Loucy (cell line): ENCODE measurements at regions not wholly inside any gene's neighbourhood (a gene's known extent, or its start where the extent isn't known, plus 50 kb on each side); places are given as distances from the start of the nearest gene placed in this dataset.

Experiments
- H2AFZ ChIP-seq: fragments of 200-600 bp; sonication (generic); 2 replicates; pipeline ENCODE4 v1.6.0; 2016; ENCODE audit warnings: antibody characterized with exemption, mild to moderate bottlenecking, low read length, moderate library complexity
- H3F3A ChIP-seq: fragments of 200-600 bp; 2 replicates; pipeline ENCODE4 v1.6.0; 2016; ENCODE audit warnings: antibody characterized with exemption, low read depth, mild to moderate bottlenecking
- H3K27me3 ChIP-seq: fragments of 200-600 bp; sonication (generic); 2 replicates; pipeline ENCODE4 v1.6.1; 2014; ENCODE audit warnings: low read length, mild to moderate bottlenecking; ENCODE audit not compliant: insufficient read depth, poor library complexity, severe bottlenecking
- H3K36me3 ChIP-seq: fragments of 200-600 bp; sonication (generic); 2 replicates; pipeline ENCODE4 v1.6.1; 2016; ENCODE audit warnings: low read length; ENCODE audit not compliant: insufficient read depth
- H3K4me1 ChIP-seq: fragments of 200-600 bp; sonication (generic); 2 replicates; pipeline ENCODE4 v1.5.1; 2014; ENCODE audit warnings: low read length, mild to moderate bottlenecking; ENCODE audit not compliant: insufficient read depth, poor library complexity, severe bottlenecking
- H3K4me2 ChIP-seq: fragments of 200-600 bp; sonication (generic); 2 replicates; pipeline ENCODE4 v1.6.0; 2014; ENCODE audit warnings: antibody characterized with exemption, low read length, low read depth, mild to moderate bottlenecking; ENCODE audit not compliant: poor library complexity, severe bottlenecking
- H3K4me3 ChIP-seq: fragments of 200-600 bp; sonication (generic); 2 replicates; pipeline ENCODE4 v1.5.1; 2014; ENCODE audit warnings: low read length, mild to moderate bottlenecking, mixed read lengths; ENCODE audit not compliant: poor library complexity, severe bottlenecking
- H3K79me2 ChIP-seq: fragments of 200-600 bp; sonication (generic); 2 replicates; pipeline ENCODE4 v1.6.1; 2014; ENCODE audit warnings: low read length; ENCODE audit not compliant: insufficient read depth
- H3K9ac ChIP-seq: fragments of 200-600 bp; sonication (generic); 2 replicates; pipeline ENCODE4 v1.6.0; 2014; ENCODE audit warnings: mild to moderate bottlenecking, low read depth, low read length, moderate library complexity; ENCODE audit not compliant: poor library complexity, severe bottlenecking
- H3K9me2 ChIP-seq: fragments of 200-600 bp; sonication (generic); replicated peaks from 2 replicates; pipeline ENCODE4 v1.6.1; 2016; ENCODE audit warnings: low read depth, low read length, mixed read lengths
- H3K9me3 ChIP-seq: fragments of 200-600 bp; sonication (generic); 2 replicates; pipeline ENCODE4 v1.6.1; 2014; ENCODE audit warnings: mild to moderate bottlenecking, antibody characterized with exemption, low read length, low read depth; ENCODE audit not compliant: insufficient read depth
- H4K20me1 ChIP-seq: fragments of 200-600 bp; sonication (generic); 2 replicates; pipeline ENCODE4 v1.6.0; 2014; ENCODE audit warnings: antibody characterized with exemption, low read length, mild to moderate bottlenecking; ENCODE audit not compliant: insufficient read depth, poor library complexity, severe bottlenecking
- CTCF ChIP-seq: fragments of 200-600 bp; sonication (generic); conservative IDR thresholded peaks from 2 replicates; pipeline ENCODE4 v1.5.1; 2014; ENCODE audit warnings: mild to moderate bottlenecking, antibody characterized with exemption, low read length
- EZH2phosphoT487 ChIP-seq: fragments of 200-600 bp; IDR thresholded peaks from 2 replicates; pipeline ENCODE4 v1.6.1; 2018; ENCODE audit warnings: antibody characterized with exemption, mild to moderate bottlenecking, moderate library complexity, borderline replicate concordance

GRCh38 chr9:134223091-134223490 lies 58.7 kb upstream of the RNU6ATAC start:
- H3K79me2 ChIP-seq = no peaks in the 10 kb centered on the region
- no peak overlapping the region for H3K4me2 ChIP-seq
- no peak overlapping the region for H3K4me3 ChIP-seq
- no peaks in the 10 kb centered on the region for H3F3A ChIP-seq
- no peaks in the 10 kb centered on the region for H4K20me1 ChIP-seq
- no peak overlapping the region for H2AFZ ChIP-seq
- no peaks in the 10 kb centered on the region for H3K36me3 ChIP-seq
- TF ChIP-seq CTCF (no peak), EZH2phosphoT487 (no peak)
- no peaks in the 10 kb centered on the region for H3K9me2 ChIP-seq
- H3K4me1 ChIP-seq = no peaks in the 10 kb centered on the region
- no peaks in the 10 kb centered on the region for H3K27me3 ChIP-seq
- H3K9me3 ChIP-seq = no peaks in the 10 kb centered on the region
- H3K9ac ChIP-seq = no peak overlapping the region

GRCh38 chr9:134223591-134224122 lies 59.3 kb upstream of the RNU6ATAC start:
- Histone ChIP-seq H3K27me3 (no peaks in the 10 kb centered on the region), H3F3A (no peaks in the 10 kb centered on the region), H3K4me2 (no peak overlapping the region)

GRCh38 chr9:134224127-134224526 lies 59.8 kb upstream of the RNU6ATAC start:
- Histone ChIP-seq H3K9ac (no peak overlapping the region), H3K4me3 (no peak overlapping the region), H4K20me1 (no peaks in the 10 kb centered on the region), H3K36me3 (no peaks in the 10 kb centered on the region), H3K79me2 (no peaks in the 10 kb centered on the region), H2AFZ (no peak overlapping the region), H3K4me2 (no peak overlapping the region), H3K9me2 (no peaks in the 10 kb centered on the region), H3K9me3 (no peaks in the 10 kb centered on the region), H3F3A (no peaks in the 10 kb centered on the region), H3K27me3 (no peaks in the 10 kb centered on the region), H3K4me1 (peaks cover under 1% of the 10 kb centered on the region)
- no peak for TF ChIP-seq CTCF
- TF ChIP-seq EZH2phosphoT487 = no peak

More at GRCh38 chr9:134223591-134224122, 59.3 kb upstream of the RNU6ATAC start:
- no peaks in the 10 kb centered on the region for H3K9me2 ChIP-seq
- H3K36me3 ChIP-seq = no peaks in the 10 kb centered on the region
- H2AFZ ChIP-seq = no peak overlapping the region
- no peak overlapping the region for H3K9ac ChIP-seq
- no peaks in the 10 kb centered on the region for H3K4me1 ChIP-seq
- no peak for TF ChIP-seq EZH2phosphoT487
- TF ChIP-seq CTCF = no peak
- H3K79me2 ChIP-seq = no peaks in the 10 kb centered on the region
- no peaks in the 10 kb centered on the region for H3K9me3 ChIP-seq
- no peak overlapping the region for H3K4me3 ChIP-seq
- H4K20me1 ChIP-seq = no peaks in the 10 kb centered on the region
